HK-2 (cell line): ENCODE measurements at regions not wholly inside any gene's neighbourhood (a gene's known extent, or its start where the extent isn't known, plus 50 kb on each side); places are given as distances from the start of the nearest gene placed in this dataset.
"Not testable (repeated sequence)": the region's sequence is repeated elsewhere in the genome, so short reads cannot be mapped to it uniquely, and the experiment has no call there.

Source experiments
- DNase-seq: peaks from one replicate; pipeline ENCODE4 v3.0.0-alpha.2; 2018; ENCODE audit not compliant: unreplicated experiment

DNA sequence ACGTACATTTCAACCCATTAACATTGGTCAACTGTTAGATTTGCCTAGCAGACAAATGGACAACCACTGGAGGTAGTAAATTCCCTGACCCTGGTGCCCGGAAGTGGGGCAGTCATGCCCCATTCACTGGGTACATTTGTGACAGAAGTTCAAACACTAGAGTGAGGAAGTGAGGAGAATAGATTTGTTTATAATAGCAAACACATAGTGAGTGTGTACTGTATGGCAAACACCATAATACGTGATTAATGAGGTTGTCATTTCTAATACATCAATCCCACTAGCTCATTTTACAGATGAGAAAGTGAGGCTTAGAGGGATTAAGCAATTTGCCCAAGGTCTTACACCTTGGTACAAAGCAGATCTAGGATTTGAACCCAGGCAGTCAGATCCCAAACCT is 181.9 kb upstream of the MKLN1 start:
- no peak for DNase-seq

DNA sequence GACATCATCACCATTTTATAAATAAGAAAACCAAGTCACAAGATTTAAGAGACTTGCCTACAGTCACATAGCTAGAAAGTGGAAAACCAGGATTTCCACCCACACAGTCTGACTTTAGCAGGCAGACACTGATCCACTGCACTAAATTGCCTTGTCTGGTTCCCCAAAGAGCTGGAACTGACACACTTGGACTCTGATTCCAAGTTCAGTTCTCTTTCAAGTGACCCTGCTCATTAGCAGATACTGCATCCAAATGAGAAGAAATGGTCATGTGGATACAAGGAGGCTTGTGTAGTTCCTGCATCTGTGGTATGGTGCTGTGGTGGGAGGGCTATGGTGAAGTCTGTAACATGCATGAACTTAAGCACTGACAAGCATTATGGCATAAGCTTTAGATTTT is 180.1 kb upstream of the MKLN1 start:
- no peak for DNase-seq

- DNase-seq, result no peak
Measured at GRCh38 chr7:131148258-131148657, 179.4 kb upstream of the MKLN1 start.

GRCh38 chr7:131148708-131149428 is 178.8 kb upstream of the MKLN1 start:
- no peak for DNase-seq

GRCh38 chr7:131149429-131149773 is 178.3 kb upstream of the MKLN1 start:
- DNase-seq, result no peak

DNA sequence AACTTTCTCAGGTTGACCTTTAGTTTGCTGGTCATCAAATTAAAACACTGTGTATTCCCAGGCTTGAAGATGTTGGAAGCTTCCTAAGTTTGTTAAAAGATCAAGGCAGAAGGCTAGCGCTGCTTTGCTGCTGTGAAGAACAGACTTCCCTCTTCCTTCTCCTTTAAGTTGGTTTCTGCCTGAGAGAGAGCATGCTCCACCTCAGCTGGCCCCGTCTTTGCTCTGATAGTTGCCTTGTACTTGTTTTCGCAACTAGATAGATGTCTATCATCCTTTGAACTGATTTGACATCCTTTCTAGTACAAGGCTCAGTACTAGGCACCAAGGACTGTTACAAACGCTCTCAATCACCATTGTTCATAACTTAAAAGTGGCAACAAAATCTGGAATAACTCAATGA is 177.8 kb upstream of the MKLN1 start:
- no peak for DNase-seq

- DNase-seq, result no peak
Measured at GRCh38 chr7:131151034-131151433, 176.6 kb upstream of the MKLN1 start.

DNA sequence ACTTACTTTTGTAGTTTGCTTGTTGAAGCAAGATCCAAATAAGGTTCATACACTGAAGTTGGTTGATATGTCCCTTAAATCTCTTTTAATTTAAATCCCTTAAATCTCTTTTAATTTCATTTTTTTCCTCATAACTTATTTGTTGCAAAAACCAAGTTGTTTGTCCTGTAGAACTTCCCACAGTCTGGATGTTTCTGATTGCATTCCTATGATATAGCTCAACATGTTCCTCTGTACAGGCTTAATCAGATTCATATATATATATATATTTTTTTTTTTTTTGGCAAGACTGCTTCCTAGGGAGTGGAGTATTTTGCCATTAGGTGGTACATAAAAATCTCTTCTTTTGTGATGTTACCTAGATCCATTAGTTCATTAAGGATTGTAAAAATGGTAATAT is 174.9 kb upstream of the MKLN1 start:
- DNase-seq, result no peak

GRCh38 chr7:131154380-131154779 is 173.3 kb upstream of the MKLN1 start:
- no peak for DNase-seq

- DNase-seq, result no peak
Measured at GRCh38 chr7:131157530-131158243, 170.0 kb upstream of the MKLN1 start.

DNA sequence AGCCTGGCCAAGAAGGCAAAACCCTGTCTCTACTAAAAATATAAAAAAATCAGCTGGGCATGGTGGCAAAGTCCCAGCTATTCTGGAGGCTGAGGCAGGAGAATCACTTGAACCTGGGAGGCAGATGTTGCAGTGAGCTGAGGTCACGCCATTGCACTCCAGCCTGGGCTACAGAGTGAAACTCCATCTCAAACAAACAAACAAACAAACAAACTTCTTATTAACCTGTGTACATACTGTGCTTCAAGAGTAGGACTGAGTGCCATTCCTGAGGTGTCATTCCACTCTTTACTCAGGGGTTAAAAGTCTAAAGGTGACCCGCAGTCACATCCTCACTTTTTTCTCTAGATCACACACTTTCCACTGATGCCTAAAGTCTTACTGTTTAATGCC is 169.4 kb upstream of the MKLN1 start:
- DNase-seq, result not testable (repeated sequence)

GRCh38 chr7:131159961-131160361 is 167.7 kb upstream of the MKLN1 start:
- DNase-seq, result no peak

- no peak for DNase-seq
Measured at GRCh38 chr7:131161103-131161502, 166.6 kb upstream of the MKLN1 start.

- no peak for DNase-seq
Measured at GRCh38 chr7:131164025-131164925, 163.4 kb upstream of the MKLN1 start.

- no peak for DNase-seq
Measured at GRCh38 chr7:131166066-131166465, 161.6 kb upstream of the MKLN1 start.

DNA sequence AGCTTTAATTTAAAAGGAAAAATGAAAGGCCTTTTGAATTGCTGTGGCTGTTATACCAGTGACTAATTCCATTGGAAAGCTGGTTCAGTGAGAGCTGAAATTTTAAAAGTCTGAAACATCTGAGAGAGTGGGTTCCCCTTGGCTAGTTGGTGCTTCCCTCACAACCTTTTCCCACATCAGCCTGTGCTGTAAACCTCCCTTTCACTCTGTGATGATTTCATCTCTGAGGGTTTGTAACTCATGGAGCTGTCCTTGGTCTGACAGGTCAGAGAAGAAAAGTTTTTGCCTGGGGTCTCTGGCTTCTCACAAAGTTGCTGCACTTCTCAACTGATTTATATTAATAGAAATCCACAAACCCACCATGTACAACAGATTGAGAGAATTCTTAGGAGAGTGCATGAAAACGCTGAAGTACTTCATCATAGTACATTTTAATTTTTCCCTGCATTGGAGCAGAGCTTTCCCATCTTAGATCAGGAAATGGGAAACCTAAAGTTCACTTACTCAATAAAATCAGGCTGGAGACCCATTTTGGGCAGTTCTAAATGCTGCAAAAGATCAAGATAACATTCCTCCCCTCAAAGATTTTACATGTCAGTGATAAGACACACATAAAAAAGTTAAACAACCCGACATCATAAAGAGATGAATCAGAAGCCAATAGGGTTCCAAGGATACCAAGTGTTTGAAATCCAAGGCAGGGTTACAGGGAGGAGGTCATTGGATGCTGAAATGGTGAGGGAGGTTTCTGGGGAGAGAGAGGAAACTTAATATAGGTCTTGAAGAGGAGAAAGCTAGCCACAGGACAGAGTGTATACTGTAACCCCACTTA is 157.0 kb upstream of the MKLN1 start:
- no peak for DNase-seq

GRCh38 chr7:131173145-131173890 is 154.4 kb upstream of the MKLN1 start:
- DNase-seq, result no peak

GRCh38 chr7:131174391-131174790 is 153.3 kb upstream of the MKLN1 start:
- DNase-seq, result no peak

DNA sequence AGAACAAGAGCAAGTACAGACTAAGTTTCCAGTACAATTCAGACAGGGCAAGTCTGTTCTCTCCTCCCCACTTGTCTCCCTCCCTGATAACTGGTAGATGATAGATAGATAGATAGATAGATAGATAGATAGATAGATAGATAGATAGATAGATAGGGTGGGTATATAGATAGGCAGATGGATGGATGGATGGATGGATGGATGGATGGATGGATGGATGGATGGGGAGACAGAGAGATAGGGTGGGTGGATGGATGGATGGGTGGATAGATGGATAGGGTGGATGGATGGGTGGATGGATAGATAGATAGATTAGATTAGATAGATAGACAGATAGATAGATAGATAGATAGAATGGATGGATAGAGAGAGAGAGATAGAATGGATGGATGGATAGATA is 152.8 kb upstream of the MKLN1 start:
- no peak for DNase-seq

DNA sequence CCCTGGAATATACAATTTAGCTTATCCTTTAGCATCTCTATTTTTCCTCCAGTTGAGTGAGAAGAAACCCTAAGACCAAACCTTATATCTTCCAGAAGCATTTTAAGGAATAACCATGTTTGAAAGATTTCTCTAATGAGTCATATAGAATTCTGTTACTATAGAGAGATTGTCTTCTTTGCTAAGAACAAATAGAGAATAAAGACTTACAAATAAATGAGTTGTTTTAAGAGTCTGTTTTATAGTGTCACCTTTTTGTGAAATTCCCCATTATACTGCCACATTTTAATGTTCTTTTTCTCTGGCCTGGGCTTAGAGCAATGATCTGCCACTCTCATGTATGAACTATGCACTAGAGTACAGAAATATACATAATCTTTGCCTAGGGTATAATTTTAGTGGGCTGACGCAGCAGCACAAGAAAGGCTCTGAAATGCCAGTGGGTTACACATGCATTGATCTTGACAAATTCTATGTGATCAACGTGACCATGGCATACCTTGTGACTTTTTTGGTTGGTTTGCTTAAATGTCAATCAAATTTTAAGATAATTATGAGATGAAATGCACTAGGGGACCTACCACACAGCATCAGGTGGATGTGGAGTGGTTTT is 145.1 kb upstream of the MKLN1 start:
- no peak for DNase-seq

GRCh38 chr7:131183072-131183471 is 144.6 kb upstream of the MKLN1 start:
- DNase-seq, result no peak
